ENCODE measurements at regions not wholly inside any gene's neighbourhood (a gene's known extent, or its start where the extent isn't known, plus 50 kb on each side); places are given as distances from the start of the nearest gene placed in this dataset.

GRCh38 chr2:72028351-72028995, 119.2 kb downstream of the CYP26B1 start:
- ATAC-seq: no peak
- 87 to 89% methylated on average over 12 of the region's 12 CpGs for WGBS, 2 donors
- Histone ChIP-seq H3K9me3 (no peaks in the 10 kb centered on the region), H3K4me3 (no peak overlapping the region), H3K27ac (no peak overlapping the region), H3K27me3 (no peaks in the 10 kb centered on the region), H3K36me3 (replicated peaks in 1 of 2; ENCODE audit: insufficient read depth in 1 of 2, low read depth in 2 of 2) (no peaks in the 10 kb centered on the region), H3K4me1 (no peaks in the 10 kb centered on the region)
- no peak for TF ChIP-seq POLR2A (IDR thresholded peaks at IDR 0.05)
- TF ChIP-seq, protein P1, sequence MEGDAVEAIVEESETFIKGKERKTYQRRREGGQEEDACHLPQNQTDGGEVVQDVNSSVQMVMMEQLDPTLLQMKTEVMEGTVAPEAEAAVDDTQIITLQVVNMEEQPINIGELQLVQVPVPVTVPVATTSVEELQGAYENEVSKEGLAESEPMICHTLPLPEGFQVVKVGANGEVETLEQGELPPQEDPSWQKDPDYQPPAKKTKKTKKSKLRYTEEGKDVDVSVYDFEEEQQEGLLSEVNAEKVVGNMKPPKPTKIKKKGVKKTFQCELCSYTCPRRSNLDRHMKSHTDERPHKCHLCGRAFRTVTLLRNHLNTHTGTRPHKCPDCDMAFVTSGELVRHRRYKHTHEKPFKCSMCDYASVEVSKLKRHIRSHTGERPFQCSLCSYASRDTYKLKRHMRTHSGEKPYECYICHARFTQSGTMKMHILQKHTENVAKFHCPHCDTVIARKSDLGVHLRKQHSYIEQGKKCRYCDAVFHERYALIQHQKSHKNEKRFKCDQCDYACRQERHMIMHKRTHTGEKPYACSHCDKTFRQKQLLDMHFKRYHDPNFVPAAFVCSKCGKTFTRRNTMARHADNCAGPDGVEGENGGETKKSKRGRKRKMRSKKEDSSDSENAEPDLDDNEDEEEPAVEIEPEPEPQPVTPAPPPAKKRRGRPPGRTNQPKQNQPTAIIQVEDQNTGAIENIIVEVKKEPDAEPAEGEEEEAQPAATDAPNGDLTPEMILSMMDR (IDR thresholded peaks at IDR 0.05): no peak
- DNase-seq: no peak
- intact Hi-C loops (cut with DNase I): no loop called here

DNA sequence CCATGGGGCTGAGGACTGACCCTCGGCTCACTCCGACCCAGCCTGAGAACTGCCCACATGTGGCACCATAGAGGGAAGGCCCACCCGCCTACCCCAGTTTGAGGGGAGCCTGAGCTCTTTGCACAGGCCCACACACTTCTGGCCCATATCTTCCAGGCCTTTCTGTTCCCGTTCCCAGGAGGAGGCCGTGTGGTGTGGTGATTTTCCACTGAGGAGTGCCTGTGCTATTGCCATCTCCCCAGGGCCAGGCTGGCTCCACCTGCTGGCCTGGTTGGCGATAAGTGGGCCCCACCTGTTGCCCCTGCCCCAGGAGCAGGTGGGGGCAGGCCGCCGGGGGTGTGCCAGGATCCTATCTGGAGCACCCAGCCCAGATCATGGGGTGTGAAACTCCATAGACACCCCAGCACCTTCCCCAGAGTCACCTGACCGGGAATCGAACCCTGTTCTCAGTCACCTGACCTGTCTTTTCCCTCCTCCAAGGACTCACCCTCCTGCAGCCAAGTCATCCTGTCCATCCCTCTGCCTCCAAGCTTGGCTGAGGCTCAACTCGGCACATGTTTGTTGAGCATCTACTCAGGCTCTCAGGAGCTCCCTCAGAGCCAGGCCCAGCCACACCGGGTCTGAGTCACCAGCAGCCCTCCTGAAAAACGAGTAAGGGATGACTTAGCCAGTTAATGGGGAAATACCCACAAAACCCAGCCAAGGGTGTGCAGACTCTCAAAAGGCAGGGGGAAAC, 120.1 kb downstream of the CYP26B1 start:
- no peaks in the 10 kb centered on the region for H3K27me3 ChIP-seq
- no peaks in the 10 kb centered on the region for H3K9me3 ChIP-seq
- no peaks in the 10 kb centered on the region for H3K4me1 ChIP-seq
- no peak for ATAC-seq
- no peak overlapping the region for H3K27ac ChIP-seq
- no peaks in the 10 kb centered on the region for H3K36me3 ChIP-seq (replicated peaks in 1 of 2; ENCODE audit: insufficient read depth in 1 of 2, low read depth in 2 of 2)
- no peak for TF ChIP-seq POLR2A (IDR thresholded peaks at IDR 0.05)
- TF ChIP-seq, protein P1 (IDR thresholded peaks at IDR 0.05): no peak
- 75 to 85% methylated on average over 11 to 13 of the region's 13 CpGs for WGBS, 2 donors
- intact Hi-C loops (cut with DNase I): no loop called here
- DNase-seq: no peak
- H3K4me3 ChIP-seq: no peak overlapping the region

DNA sequence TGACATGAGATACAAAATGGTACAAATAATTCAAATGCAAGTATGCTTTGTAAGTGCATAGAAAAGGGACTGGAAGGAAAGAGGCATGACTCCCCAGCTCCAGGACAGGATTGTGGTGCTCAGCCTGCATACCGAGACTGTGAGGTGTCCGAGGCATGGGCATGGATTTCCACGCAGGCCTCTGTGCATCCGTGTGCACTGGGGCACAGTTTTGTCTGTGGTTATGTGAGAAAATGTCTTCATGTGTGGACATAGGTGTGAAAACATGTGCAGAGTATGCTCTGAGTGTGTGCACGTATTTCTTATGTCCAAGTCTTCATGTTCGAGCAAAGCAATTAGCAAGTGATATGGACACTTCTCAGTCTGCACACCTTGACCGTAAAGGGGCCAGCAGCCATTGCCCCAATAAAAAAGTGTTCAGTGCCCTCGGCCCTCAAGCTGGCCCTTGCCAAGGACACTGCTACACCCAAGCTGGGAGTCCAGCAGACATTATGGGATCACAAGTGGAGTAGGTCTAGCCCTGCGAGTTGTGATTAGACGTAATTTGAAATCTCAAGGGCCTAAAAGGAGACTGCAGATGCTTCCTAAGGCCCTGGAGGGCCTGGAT, 120.7 kb downstream of the CYP26B1 start:
- Histone ChIP-seq H3K27ac (no peak overlapping the region), H3K4me3 (no peak overlapping the region), H3K9me3 (no peaks in the 10 kb centered on the region), H3K4me1 (no peaks in the 10 kb centered on the region), H3K27me3 (no peaks in the 10 kb centered on the region), H3K36me3 (replicated peaks in 1 of 2; ENCODE audit: insufficient read depth in 1 of 2, low read depth in 2 of 2) (no peaks in the 10 kb centered on the region)
- DNase-seq: no peak
- TF ChIP-seq, protein P1 (IDR thresholded peaks at IDR 0.05): no peak
- no peak for TF ChIP-seq POLR2A (IDR thresholded peaks at IDR 0.05)
- intact Hi-C loops (cut with DNase I): no loop called here
- no peak for ATAC-seq
- WGBS, 2 donors: 73 to 80% methylated on average over 10 of the region's 10 CpGs

DNA sequence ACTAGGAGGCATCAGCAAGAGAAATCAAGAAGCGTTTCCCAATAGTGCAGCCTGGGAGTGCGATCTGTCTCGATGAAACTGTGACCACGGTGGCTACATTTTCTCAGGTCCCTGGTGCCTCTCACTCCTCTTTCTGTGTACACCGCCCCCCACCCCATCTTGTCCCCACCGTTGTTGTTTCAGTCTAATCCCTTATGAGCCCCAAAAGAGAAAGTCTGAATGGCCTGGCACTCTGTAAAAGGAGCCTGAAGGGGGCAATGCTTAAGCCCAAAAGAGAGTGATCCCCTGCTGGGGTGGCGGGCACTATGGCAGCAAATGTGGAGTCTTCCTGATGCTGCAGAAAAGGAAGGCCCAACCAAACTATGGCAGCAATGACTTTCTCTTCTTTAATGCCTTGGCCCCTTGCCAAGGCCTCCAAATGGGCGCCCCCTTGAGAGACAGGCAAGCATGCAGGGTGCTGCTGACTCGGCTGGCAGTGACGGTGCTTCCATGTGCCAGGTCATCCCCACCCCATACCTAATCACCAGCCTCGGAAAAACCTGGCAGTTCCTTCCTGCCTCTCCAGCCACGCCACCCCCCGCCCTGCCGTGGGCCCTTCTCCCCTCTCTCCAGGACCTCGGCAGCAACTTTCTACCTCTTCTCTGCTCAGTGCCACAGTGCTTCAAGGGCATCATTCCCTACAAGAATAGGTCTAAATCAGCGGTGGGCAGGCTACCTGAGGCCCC, 123.0 kb downstream of the CYP26B1 start:
- DNase-seq (no peak), ATAC-seq (no peak)
- no peaks in the 10 kb centered on the region for H3K36me3 ChIP-seq (replicated peaks in 1 of 2; ENCODE audit: insufficient read depth in 1 of 2, low read depth in 2 of 2)
- TF ChIP-seq POLR2A (IDR thresholded peaks at IDR 0.05): no peak
- TF ChIP-seq, protein P1 (IDR thresholded peaks at IDR 0.05): no peak
- no peaks in the 10 kb centered on the region for H3K9me3 ChIP-seq
- no peak overlapping the region for H3K4me3 ChIP-seq
- 78 to 80% methylated on average over 16 of the region's 16 CpGs for WGBS, 2 donors
- H3K4me1 ChIP-seq: no peaks in the 10 kb centered on the region
- H3K27me3 ChIP-seq: no peaks in the 10 kb centered on the region
- intact Hi-C loops (cut with DNase I): no loop called here
- no peak overlapping the region for H3K27ac ChIP-seq
